HepG2 (cell line): ENCODE measurements at regions not wholly inside any gene's neighbourhood (a gene's known extent, or its start where the extent isn't known, plus 50 kb on each side); places are given as distances from the start of the nearest gene placed in this dataset.

Experiments
- ATAC-seq: fragments of 200-7000 bp; cut with Tn5 transposase; 3 replicates; pipeline ENCODE4 v1.9.1; 2020; ENCODE audit warnings: mild to moderate bottlenecking, moderate library complexity
- BruUV-seq: library from RNA; stranded (reverse); fragments of 400-500 nt; replicated peaks from 2 replicates; lab custom pipeline; 2021; lab: Mats Ljungman, UMichigan
- CTCF ChIA-PET: fragments of 300-600 bp; formaldehyde crosslinking; extraction: SDS; loops from one replicate; lab custom pipeline; 2021; ENCODE audit warnings: low total read pairs, inconsistent platforms, low intra/inter-chr PET ratio; lab: Yijun Ruan, JAX
- POLR2A ChIA-PET: fragments of 350-600 bp; sonication (Branson Sonifier 250); formaldehyde crosslinking; loops from one replicate; lab custom pipeline; 2020; ENCODE audit warnings: antibody characterized with exemption, inconsistent platforms; lab: Yijun Ruan, JAX
- DNase-seq: peaks from one replicate; pipeline ENCODE4 v3.0.0-alpha.2; 2015; ENCODE audit warnings: low spot score
- FAIRE-seq: peaks from 3 replicates; lab custom pipeline; 2011; peaks lifted over from hg19 to GRCh38; lab: Jason Lieb, UNC
- H2AFZ ChIP-seq: one replicate; pipeline ENCODE4 v1.6.1; 2011; ENCODE audit warnings: low read length, inconsistent platforms
- H3K27ac ChIP-seq: fragments of 300-600 bp; 3 replicates; pipeline ENCODE4 v1.8.0; 2011; ENCODE audit warnings: mixed run types, mild to moderate bottlenecking, mixed read lengths, low read length, inconsistent platforms; ENCODE audit not compliant: insufficient read depth; ENCODE audit errors: extremely low read length
- H3K27me3 ChIP-seq, 2 experiments: fragments of 200-600 bp in 1 of 2; 2 replicates in 1 of 2; 3 replicates in 1 of 2; pipeline versions ENCODE4 v1.6.0 to v1.8.0; 2011; ENCODE audit warnings: low read length in 2 of 2, mild to moderate bottlenecking in 2 of 2, moderate library complexity in 2 of 2, inconsistent platforms in 1 of 2; ENCODE audit not compliant: insufficient read depth in 2 of 2, control insufficient read depth in 1 of 2
- H3K36me3 ChIP-seq, 2 experiments: fragments of 200-600 bp in 1 of 2; replicated peaks in 1 of 2; 2 replicates in 1 of 2; 3 replicates in 1 of 2; pipeline versions ENCODE4 v1.5.1 to v1.8.0; 2011; ENCODE audit warnings: low read length in 2 of 2, inconsistent platforms in 1 of 2; ENCODE audit not compliant: insufficient read depth in 2 of 2, control insufficient read depth in 1 of 2
- H3K4me1 ChIP-seq: 2 replicates; pipeline ENCODE4 v1.5.1; 2012; ENCODE audit warnings: low read length, inconsistent platforms; ENCODE audit not compliant: insufficient read depth
- H3K4me2 ChIP-seq: 2 replicates; pipeline ENCODE4 v1.6.0; 2011; ENCODE audit warnings: low read depth, low read length, inconsistent platforms
- H3K4me3 ChIP-seq, 3 experiments: fragments of 200-600 bp in 1 of 3; sonication (generic), shearing (Covaris generic) in 1 of 3; replicated peaks in 1 of 3; 2 replicates each; pipeline ENCODE4 v1.5.1; 2011 to 2016; ENCODE audit warnings: low read length in 3 of 3, inconsistent platforms in 2 of 3, low read depth in 2 of 3, mild to moderate bottlenecking in 2 of 3, control low read depth in 1 of 3, mixed read lengths in 1 of 3; ENCODE audit not compliant: insufficient read depth in 1 of 3
- H3K79me2 ChIP-seq: one replicate; pipeline ENCODE4 v1.6.1; 2011; ENCODE audit warnings: low read length, inconsistent platforms; ENCODE audit not compliant: insufficient read depth
- H3K9ac ChIP-seq: 2 replicates; pipeline ENCODE4 v1.6.0; 2011; ENCODE audit warnings: mild to moderate bottlenecking, low read depth, low read length, inconsistent platforms; ENCODE audit not compliant: insufficient read depth
- H3K9me3 ChIP-seq: 2 replicates; pipeline ENCODE4 v1.5.1; 2012; ENCODE audit warnings: mild to moderate bottlenecking, low read length
- H4K20me1 ChIP-seq: 2 replicates; pipeline ENCODE4 v1.6.0; 2011; ENCODE audit warnings: inconsistent platforms, mild to moderate bottlenecking, low read length, moderate library complexity; ENCODE audit not compliant: insufficient read depth
- BHLHE40 ChIP-seq: IDR thresholded peaks from 2 replicates; pipeline ENCODE4 v1.6.1; 2011; ENCODE audit warnings: low read length, improper control_type of control experiment
- CREM ChIP-seq, 2 experiments: sonication (generic) in 1 of 2; formaldehyde crosslinking in 1 of 2; IDR thresholded peaks; 2 replicates each; pipeline versions ENCODE4 v1.4.0 to v1.6.1; 2016 to 2020; ENCODE audit warnings: antibody characterized with exemption in 1 of 2, mild to moderate bottlenecking in 1 of 2, missing genetic modification reagents in 1 of 2
- KLF9 ChIP-seq: IDR thresholded peaks from 2 replicates; pipeline ENCODE4 v1.6.1; 2016; ENCODE audit warnings: low read depth
- MAFK ChIP-seq, 2 experiments: IDR thresholded peaks in 1 of 2; conservative IDR thresholded peaks in 1 of 2; 2 replicates each; pipeline ENCODE4 v1.6.1; 2011; ENCODE audit warnings: improper control_type of control experiment in 2 of 2, low read length in 2 of 2
- RELA ChIP-seq: sonication (generic); formaldehyde crosslinking; IDR thresholded peaks from 2 replicates; pipeline ENCODE4 v1.4.0; 2020; ENCODE audit warnings: missing genetic modification reagents
- ZNF616 ChIP-seq: sonication (generic); formaldehyde crosslinking; IDR thresholded peaks from 2 replicates; pipeline ENCODE4 v1.5.0; 2020; ENCODE audit warnings: low read depth, mild to moderate bottlenecking, missing genetic modification reagents
- WGBS: methylation state at CpG from one replicate; pipeline ENCODE4 v1.1.6; 2017; ENCODE audit warnings: low lambda C conversion rate; 5-methylcytosine and 5-hydroxymethylcytosine counted together
- in situ Hi-C: cut with HindIII; loops from 2 replicates; pipeline ENCODE4 v1.10.0; 2017; ENCODE audit warnings: low pct_unique_long_range_greater_than_20kb; ENCODE audit not compliant: extremely low pct_ligation_motif_present
- intact Hi-C: fragments of 100-400 bp; cut with micrococcal nuclease; formaldehyde crosslinking; loops from one replicate; pipeline ENCODE4 v1.10.0; 2022; ENCODE audit not compliant: unreplicated experiment
- TF ChIP-seq, protein P1 (sequence below): sonication (generic); formaldehyde crosslinking; IDR thresholded peaks from 2 replicates; pipeline ENCODE4 v1.4.0; 2020; ENCODE audit warnings: mild to moderate bottlenecking, missing genetic modification reagents

- Histone ChIP-seq H3K4me1 (peaks cover 5% of the 10 kb centered on the region), H3K27ac (no peak overlapping the region), H3K4me3 (no peak overlapping the region), H3K27me3 (no peaks in the 10 kb centered on the region), H3K9me3 (no peaks in the 10 kb centered on the region), H3K79me2 (no peaks in the 10 kb centered on the region), H2AFZ (no peak overlapping the region), H3K36me3 (no peaks in the 10 kb centered on the region), H4K20me1 (no peaks in the 10 kb centered on the region), H3K4me2 (no peak overlapping the region), H3K9ac (no peak overlapping the region)
- FAIRE-seq (no peak), DNase-seq (no peak), ATAC-seq (no peak)
- in situ Hi-C loops (no loop called here), intact Hi-C loops (no loop called here)
- WGBS: 0% methylated on average over 1 of the region's 1 CpG
- TF ChIP-seq, protein P1, sequence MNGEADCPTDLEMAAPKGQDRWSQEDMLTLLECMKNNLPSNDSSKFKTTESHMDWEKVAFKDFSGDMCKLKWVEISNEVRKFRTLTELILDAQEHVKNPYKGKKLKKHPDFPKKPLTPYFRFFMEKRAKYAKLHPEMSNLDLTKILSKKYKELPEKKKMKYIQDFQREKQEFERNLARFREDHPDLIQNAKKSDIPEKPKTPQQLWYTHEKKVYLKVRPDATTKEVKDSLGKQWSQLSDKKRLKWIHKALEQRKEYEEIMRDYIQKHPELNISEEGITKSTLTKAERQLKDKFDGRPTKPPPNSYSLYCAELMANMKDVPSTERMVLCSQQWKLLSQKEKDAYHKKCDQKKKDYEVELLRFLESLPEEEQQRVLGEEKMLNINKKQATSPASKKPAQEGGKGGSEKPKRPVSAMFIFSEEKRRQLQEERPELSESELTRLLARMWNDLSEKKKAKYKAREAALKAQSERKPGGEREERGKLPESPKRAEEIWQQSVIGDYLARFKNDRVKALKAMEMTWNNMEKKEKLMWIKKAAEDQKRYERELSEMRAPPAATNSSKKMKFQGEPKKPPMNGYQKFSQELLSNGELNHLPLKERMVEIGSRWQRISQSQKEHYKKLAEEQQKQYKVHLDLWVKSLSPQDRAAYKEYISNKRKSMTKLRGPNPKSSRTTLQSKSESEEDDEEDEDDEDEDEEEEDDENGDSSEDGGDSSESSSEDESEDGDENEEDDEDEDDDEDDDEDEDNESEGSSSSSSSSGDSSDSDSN: no peak
- TF ChIP-seq KLF9 (CRISPR knock-in tag) (no peak), BHLHE40 (no peak), MAFK (conservative IDR thresholded peaks at IDR 0.05 in 1 of 2, IDR thresholded peaks at IDR 0.05 in 1 of 2; ENCODE audit: low read length in 2 of 2) (no peak), CREM (IDR thresholded peaks at IDR 0.05) (no peak), CREM (CRISPR knock-in tag; IDR thresholded peaks at IDR 0.05) (no peak), RELA (CRISPR knock-in tag) (no peak), ZNF616 (CRISPR knock-in tag) (no peak)
- BruUV-seq: no TSS peak
- CTCF ChIA-PET: no interaction called here
- POLR2A ChIA-PET: no interaction called here
Measured at GRCh38 chr1:100597061-100597741, 59.3 kb downstream of the GPR88 start.
